GM18502 (cell line): ENCODE measurements at regions not wholly inside any gene's neighbourhood (a gene's known extent, or its start where the extent isn't known, plus 50 kb on each side); places are given as distances from the start of the nearest gene placed in this dataset.

ENCODE experiments used
- ATAC-seq: cut with Tn5 transposase; IDR thresholded peaks from one replicate; pipeline ENCODE4 v1.9.1; 2021; ENCODE audit warnings: mild to moderate bottlenecking; ENCODE audit not compliant: unreplicated experiment, poor library complexity

- no peak for ATAC-seq
These were observed 138.9 kb upstream of the ASB18 start for GRCh38 chr2:236403125-236403524.

GRCh38 chr2:236403811-236404210 lies 139.6 kb upstream of the ASB18 start:
- ATAC-seq: no peak

- ATAC-seq: no peak
These were observed 140.1 kb upstream of the ASB18 start for GRCh38 chr2:236404346-236404745.

GRCh38 chr2:236405357-236405756 lies 141.2 kb upstream of the ASB18 start:
- ATAC-seq: no peak

- ATAC-seq: no peak
These were observed 143.9 kb upstream of the ASB18 start for GRCh38 chr2:236408090-236408489.

- ATAC-seq: no peak
These were observed 144.6 kb upstream of the ASB18 start for GRCh38 chr2:236408786-236409185.

- no peak for ATAC-seq
These were observed 151.7 kb upstream of the ASB18 start for GRCh38 chr2:236415684-236416444.

- no peak for ATAC-seq
These were observed 152.5 kb upstream of the ACKR3 start for GRCh38 chr2:236417150-236417549.

- ATAC-seq: no peak
These were observed 139.0 kb upstream of the ACKR3 start for GRCh38 chr2:236430584-236430983.

- ATAC-seq: no peak
These were observed 135.0 kb upstream of the ACKR3 start for GRCh38 chr2:236434593-236434992.

- no peak for ATAC-seq
These were observed 129.3 kb upstream of the ACKR3 start for GRCh38 chr2:236440110-236440881.

- no peak for ATAC-seq
These were observed 125.4 kb upstream of the ACKR3 start for GRCh38 chr2:236444187-236444586.

GRCh38 chr2:236445678-236446077 lies 123.9 kb upstream of the ACKR3 start:
- no peak for ATAC-seq

- ATAC-seq: no peak
These were observed 123.1 kb upstream of the ACKR3 start for GRCh38 chr2:236446521-236446920.

GRCh38 chr2:236449167-236449761 lies 120.4 kb upstream of the ACKR3 start:
- ATAC-seq: no peak

GRCh38 chr2:236452238-236452637 lies 117.4 kb upstream of the ACKR3 start:
- no peak for ATAC-seq

GRCh38 chr2:236454076-236454475 lies 115.5 kb upstream of the ACKR3 start:
- ATAC-seq: no peak

- no peak for ATAC-seq
These were observed 110.2 kb upstream of the ACKR3 start for GRCh38 chr2:236459393-236459792.

- ATAC-seq: no peak
These were observed 105.5 kb upstream of the ACKR3 start for GRCh38 chr2:236464140-236464539.

GRCh38 chr2:236472720-236473495 lies 96.7 kb upstream of the ACKR3 start:
- no peak for ATAC-seq

GRCh38 chr2:236473691-236474090 lies 95.9 kb upstream of the ACKR3 start:
- no peak for ATAC-seq
